WI38 (cell line): ENCODE measurements at regions not wholly inside any gene's neighbourhood (a gene's known extent, or its start where the extent isn't known, plus 50 kb on each side); places are given as distances from the start of the nearest gene placed in this dataset.

Source experiments
- H3K4me3 ChIP-seq: 2 replicates; pipeline ENCODE4 v1.5.1; 2011; ENCODE audit warnings: low read depth, mild to moderate bottlenecking, control low read depth, low read length
- CTCF ChIP-seq: IDR thresholded peaks from 2 replicates; pipeline ENCODE4 v1.5.1; 2012; ENCODE audit warnings: low read depth, mild to moderate bottlenecking, control low read depth, low read length

GRCh38 chr18:41768467-41768866, 186.6 kb upstream of the PIK3C3 start:
- no peak for TF ChIP-seq CTCF

DNA sequence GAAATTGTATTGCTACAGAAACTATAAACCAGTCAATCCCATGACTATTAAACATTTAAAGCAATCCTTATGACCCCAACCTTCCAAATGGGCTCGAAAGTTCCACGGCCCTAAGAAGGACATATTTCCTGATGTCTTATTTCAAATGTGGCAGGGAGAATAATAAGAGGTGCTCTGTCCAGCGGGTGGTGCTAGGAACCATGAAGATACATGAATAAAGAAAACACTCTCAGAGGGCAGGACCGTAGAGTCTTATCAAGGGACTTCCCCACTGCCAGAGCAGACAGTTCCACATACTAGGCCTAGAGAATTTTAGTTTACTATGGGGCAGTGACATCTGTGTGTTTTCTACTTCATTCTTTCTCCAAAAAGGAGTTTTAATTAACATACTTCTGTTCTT, 187.1 kb upstream of the PIK3C3 start:
- TF ChIP-seq CTCF = no peak
- H3K4me3 ChIP-seq = no peak overlapping the region

More at GRCh38 chr18:41768467-41768866, 186.6 kb upstream of the PIK3C3 start:
- H3K4me3 ChIP-seq = no peak overlapping the region

DNA sequence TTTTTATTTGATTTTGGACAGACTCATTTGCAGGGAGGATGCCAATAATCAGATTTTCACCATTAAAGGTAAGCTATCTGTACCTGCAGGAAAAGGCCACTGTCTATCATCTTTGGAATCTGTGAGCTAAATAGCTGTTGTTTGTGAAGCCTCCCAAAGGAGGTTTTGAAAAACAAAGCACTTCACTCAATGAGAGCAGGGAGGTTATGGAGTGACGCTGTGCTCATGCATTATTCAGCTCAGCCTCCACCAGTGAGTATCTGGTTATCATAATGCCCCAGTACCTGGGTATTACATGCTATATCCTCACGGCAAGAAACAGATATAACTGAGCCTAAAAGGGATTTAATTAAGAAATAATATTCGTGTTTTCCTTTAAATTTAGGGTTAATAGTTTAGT, 189.6 kb upstream of the PIK3C3 start:
- H3K4me3 ChIP-seq = no peak overlapping the region
- no peak for TF ChIP-seq CTCF

DNA sequence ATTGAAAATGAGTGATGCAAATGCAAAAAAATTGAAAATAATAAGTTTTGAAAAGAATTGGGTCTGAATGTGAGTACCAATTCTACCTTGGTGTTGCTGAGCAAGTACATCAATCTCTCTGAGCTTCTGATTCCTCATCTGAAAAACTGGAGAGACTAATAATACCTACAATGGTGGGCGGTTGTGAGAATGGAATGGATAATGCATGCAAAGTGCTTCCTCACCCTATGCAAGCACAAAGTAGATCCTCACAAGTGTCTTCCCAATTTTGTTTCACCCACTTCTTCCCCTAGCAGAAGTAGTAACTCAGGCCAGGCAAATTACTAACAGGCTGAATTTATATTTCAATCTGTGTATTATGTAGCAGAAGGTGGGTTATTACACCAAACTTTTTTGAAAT, 191.7 kb upstream of the PIK3C3 start:
- TF ChIP-seq CTCF = no peak
- H3K4me3 ChIP-seq = no peak overlapping the region

- no peak for TF ChIP-seq CTCF
- no peak overlapping the region for H3K4me3 ChIP-seq
Measured at GRCh38 chr18:41761333-41762018, 193.6 kb upstream of the PIK3C3 start.

DNA sequence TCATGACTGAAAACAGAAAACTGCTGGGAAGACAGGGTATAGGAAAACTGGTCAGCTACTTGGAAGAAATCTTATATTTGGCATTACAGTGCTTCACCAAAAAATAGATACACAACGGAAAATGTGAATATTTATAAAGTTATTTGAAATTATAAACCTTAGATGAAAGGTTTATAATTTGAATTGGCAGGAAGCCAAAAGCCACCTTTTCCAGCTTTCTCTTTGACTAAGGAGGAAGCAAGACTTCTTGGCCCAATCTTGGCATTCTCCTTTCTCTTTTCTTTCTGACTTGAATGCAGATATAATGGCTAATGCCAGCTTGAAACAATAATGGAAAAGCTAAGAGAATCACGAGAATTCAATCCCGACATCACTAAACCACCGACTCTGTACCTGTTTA, 196.5 kb upstream of the PIK3C3 start:
- TF ChIP-seq CTCF = no peak
- no peak overlapping the region for H3K4me3 ChIP-seq

DNA sequence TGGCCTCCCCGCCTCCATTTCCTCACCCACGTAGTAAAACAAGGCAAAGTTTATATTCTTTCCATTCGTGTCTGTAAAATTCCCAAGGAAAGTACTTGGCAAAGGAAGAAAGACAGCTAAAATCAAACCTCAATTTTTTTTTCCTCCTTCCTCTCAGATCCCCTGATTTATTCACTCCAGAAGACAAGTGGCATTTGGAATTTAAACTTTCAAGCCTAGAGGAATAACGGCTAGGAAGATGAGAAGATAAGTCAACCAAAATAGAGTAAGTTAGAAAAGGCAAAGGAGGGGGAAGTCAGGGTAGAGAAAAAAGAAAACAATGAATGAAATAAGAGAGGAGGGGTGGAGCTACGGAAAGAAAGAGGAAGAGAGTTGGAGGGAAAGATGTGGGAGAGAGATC, 198.9 kb upstream of the PIK3C3 start:
- TF ChIP-seq CTCF = no peak
- H3K4me3 ChIP-seq = no peak overlapping the region
